ENCODE measurements at regions not wholly inside any gene's neighbourhood (a gene's known extent, or its start where the extent isn't known, plus 50 kb on each side); places are given as distances from the start of the nearest gene placed in this dataset.

- no peak for TF ChIP-seq CTCF (IDR thresholded peaks at IDR 0.05)
- TF ChIP-seq ZFX (IDR thresholded peaks at IDR 0.05; ENCODE audit: borderline replicate concordance) = no peak
These were observed 68.8 kb upstream of the CDC42EP3 start for GRCh38 chr2:37740164-37740739.

Measured in 22Rv1 (cell line).